HG02840 (cell line): ENCODE measurements at regions not wholly inside any gene's neighbourhood (a gene's known extent, or its start where the extent isn't known, plus 50 kb on each side); places are given as distances from the start of the nearest gene placed in this dataset.

Experiments used
- ATAC-seq: cut with Tn5 transposase; IDR thresholded peaks from one replicate; pipeline ENCODE4 v1.9.1; 2021; ENCODE audit warnings: mild to moderate bottlenecking, moderate library complexity, moderate number of reproducible peaks; ENCODE audit not compliant: unreplicated experiment, low FRiP score

DNA sequence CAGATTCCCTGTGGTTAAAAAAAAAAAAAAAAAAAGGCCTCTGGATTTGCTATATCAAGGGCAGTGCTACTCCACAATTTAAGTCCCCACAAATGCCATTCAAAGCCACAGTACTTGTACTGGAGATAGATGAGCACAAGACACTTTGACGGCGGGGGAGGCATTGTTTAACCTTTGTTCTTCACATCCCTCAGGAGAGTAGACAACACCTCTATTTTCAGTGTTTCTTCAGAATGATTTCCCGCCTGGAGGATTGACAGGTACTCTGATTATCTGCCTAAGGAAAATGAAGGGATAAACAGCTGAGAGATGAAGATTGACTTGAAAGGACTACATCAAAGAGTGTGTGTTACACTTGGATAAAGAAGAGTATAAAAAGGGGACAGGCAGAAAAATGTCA is 58.7 kb downstream of the OTOL1 start:
- no peak for ATAC-seq

GRCh38 chr3:161556533-161556932 is 59.9 kb downstream of the OTOL1 start:
- no peak for ATAC-seq

GRCh38 chr3:161556941-161557340 is 60.3 kb downstream of the OTOL1 start:
- no peak for ATAC-seq

GRCh38 chr3:161557445-161558150 is 61.0 kb downstream of the OTOL1 start:
- ATAC-seq, result no peak

- ATAC-seq, result no peak
Measured at GRCh38 chr3:161558236-161558635, 61.6 kb downstream of the OTOL1 start.

DNA sequence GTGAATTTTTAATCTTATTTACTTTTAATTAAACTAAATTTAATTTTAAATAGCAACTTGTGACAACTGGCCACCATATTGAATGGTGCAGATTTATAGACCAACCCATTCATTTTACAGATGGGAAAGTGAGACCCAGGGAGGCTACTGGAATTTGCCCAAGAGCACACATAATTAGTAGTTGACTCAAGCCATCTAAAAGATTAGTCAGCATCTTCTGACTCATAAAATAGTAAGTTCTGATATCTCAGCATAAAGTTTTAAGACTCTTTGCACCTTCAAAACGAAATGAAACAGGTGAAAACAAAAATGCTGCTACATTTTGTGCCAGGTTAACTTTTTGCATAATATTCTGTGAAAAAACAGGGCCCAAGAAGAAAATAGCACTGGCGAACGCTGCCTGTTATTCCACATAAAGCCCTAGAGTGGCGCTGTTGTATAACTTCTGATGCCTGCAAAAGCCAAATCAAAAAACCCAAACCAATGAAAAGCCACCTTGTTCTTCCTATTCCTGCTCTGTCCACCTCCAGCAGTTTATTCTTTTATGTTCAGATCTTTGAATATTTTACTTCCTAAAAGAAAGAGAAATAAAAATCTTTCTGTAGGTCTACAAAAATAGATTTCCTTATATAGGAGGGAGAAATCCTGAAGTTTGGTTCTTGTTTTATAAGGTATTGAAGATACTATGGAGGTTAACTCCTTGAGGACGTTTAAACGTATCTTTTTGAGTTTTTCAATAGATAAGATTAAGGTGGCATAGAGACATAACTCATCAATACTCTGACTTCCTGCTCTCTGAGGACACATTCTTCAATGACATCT is 62.8 kb downstream of the OTOL1 start:
- ATAC-seq, result no peak

DNA sequence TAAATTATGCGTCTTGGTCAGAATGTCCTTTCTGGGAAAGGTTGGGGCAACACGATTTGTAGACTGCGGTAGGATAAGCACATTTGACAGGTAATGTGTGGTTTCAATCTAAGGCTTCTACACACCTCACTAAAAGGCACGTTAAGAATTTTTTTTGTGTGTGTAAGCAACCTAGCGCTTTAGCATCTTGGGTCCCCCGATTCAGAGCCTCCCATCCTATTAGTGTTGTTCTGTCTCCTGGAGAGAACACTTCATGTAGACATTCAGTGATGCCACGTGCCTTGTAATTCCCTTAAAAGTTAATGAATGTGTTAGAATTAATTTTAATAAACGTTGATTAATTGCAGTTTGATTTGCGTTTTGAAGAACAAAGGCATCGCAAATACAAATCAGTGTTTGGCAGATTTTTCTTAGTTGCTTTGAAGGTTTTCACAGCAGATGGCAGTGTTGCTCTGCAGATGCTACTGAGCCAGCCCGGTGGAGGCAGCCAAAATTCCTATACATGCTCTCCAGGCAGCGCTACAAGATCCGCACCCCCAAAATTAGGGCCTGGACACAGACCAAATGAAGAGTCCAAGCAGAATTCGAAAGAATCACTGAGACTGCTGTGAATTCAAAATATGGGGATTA is 63.5 kb downstream of the OTOL1 start:
- ATAC-seq, result no peak

GRCh38 chr3:161567577-161568361 is 71.2 kb downstream of the OTOL1 start:
- ATAC-seq, result no peak

- no peak for ATAC-seq
Measured at GRCh38 chr3:161568671-161569070, 72.1 kb downstream of the OTOL1 start.

DNA sequence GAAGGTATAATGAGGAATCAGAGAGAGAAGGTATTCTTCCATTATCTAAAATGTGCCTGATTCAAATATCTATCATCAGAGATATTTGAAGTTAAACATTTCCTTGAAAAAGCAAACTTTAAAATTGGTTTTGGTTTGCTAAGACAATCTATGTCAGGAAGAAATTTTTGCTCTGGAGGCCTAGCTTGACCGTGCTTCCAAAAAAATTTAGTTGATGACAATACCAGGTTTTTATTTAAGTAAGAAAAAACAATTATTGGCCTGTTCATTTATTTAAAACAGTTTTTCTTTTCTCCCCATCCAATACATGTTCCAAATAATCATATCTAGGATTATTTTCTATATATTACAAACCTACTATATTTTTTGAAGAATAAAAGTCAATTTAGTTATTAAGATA is 75.3 kb downstream of the OTOL1 start:
- no peak for ATAC-seq

GRCh38 chr3:161573136-161573535 is 76.5 kb downstream of the OTOL1 start:
- no peak for ATAC-seq

DNA sequence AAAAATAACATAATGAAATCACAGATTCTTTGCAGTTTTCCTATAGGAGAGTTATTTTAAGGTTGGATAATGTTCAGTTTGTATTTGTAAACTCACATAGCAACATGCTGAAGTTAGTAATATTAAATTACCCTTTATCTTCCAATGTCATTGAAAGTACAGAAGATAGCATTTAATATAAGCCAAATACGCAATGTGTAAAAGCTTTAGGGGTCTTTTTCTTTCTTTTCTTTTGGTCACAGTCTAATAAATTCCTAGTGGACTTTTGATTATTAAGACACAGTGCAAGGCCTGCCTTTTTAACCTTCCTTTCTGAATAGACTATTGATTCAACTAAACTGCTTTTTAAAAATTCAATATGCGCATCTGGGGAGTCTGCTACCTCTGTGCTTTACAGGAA is 79.3 kb downstream of the OTOL1 start:
- no peak for ATAC-seq

- ATAC-seq, result no peak
Measured at GRCh38 chr3:161576311-161576710, 79.7 kb downstream of the OTOL1 start.

GRCh38 chr3:161576714-161577510 is 80.3 kb downstream of the OTOL1 start:
- no peak for ATAC-seq

DNA sequence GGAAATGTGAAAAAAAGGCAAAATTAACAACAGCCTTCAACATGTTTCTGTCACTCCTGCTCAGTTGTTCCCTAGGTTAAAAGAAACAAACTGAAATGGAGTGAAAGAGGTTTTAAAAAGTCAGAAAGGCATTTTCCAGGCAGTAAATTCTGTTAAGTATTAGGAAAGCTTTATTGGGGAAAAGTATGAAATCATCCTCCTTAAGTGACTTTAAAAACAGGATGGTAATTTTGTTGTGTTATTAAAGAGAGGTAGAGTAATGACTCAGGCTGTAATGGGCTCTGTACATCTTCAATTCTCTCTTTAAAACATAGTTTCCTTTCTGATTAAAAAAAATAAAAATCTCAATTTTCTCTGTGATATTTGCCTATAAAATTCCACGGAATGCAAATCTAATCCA is 81.1 kb downstream of the OTOL1 start:
- ATAC-seq, result no peak

- ATAC-seq, result no peak
Measured at GRCh38 chr3:161579395-161580126, 83.0 kb downstream of the OTOL1 start.

GRCh38 chr3:161585922-161586321 is 89.3 kb downstream of the OTOL1 start:
- no peak for ATAC-seq

GRCh38 chr3:161586556-161587235 is 90.1 kb downstream of the OTOL1 start:
- no peak for ATAC-seq

DNA sequence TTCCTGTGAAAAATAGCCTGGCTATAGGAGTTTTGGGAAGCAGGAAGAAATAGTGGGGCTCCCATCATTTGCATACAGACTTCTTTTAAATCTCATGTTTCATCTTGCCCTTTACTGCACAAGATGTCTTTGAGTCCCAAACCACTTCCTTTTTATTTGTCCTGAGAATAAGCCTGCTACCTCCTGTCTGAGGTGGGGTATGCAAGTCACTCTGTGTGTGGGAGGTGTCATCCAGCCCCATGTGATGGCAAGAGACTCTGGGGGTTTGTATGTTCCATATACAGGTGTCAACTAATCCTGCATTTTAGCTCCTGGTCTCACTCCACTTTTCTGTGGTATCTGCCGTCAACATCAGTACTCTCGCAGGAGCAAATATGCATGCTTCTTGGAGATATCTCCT is 102.0 kb downstream of the OTOL1 start:
- no peak for ATAC-seq
